ENCODE measurements at regions not wholly inside any gene's neighbourhood (a gene's known extent, or its start where the extent isn't known, plus 50 kb on each side); places are given as distances from the start of the nearest gene placed in this dataset.

DNA sequence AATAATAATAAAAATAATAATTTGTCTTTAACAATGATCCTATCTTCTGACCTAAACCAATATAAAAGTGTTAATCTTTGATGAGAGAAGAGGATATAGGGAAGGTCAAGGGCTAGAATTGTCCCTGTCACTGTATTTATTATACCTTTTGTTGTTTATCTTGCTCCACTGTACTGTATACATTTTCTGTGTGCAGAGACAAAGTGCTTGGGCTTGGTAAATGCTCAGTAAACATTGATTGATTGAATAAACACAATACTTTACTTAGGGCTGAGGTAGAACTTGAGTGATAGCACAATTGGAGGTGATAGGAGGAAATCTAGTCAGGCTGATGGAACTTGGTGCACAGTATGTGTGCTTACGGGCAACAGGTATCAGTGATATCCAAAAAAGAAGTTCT is 161.2 kb downstream of the ARRDC3 start:
- H3K4me3 ChIP-seq: no peak overlapping the region
- no peak for FAIRE-seq
- H3K9me3 ChIP-seq: no peaks in the 10 kb centered on the region
- H3K4me1 ChIP-seq: peaks cover 26% of the 10 kb centered on the region
- POLR2A ChIA-PET: no interaction called here
- H3K4me2 ChIP-seq: no peak overlapping the region
- ATAC-seq: no peak
- H3K27ac ChIP-seq: 0 out of 6 replicates have a peak overlapping the region, but pooled peaks of 1 of the 2 experiments have one; percentile 26
- TF ChIP-seq, protein P1, sequence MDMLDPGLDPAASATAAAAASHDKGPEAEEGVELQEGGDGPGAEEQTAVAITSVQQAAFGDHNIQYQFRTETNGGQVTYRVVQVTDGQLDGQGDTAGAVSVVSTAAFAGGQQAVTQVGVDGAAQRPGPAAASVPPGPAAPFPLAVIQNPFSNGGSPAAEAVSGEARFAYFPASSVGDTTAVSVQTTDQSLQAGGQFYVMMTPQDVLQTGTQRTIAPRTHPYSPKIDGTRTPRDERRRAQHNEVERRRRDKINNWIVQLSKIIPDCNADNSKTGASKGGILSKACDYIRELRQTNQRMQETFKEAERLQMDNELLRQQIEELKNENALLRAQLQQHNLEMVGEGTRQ (IDR thresholded peaks at IDR 0.05): no peak
- TF ChIP-seq GATA3 (IDR thresholded peaks at IDR 0.05; ENCODE audit: borderline replicate concordance): peak; percentile 61
- WGBS (ENCODE audit: missing lambda C conversion rate): 63% methylated on average over 1 of the region's 1 CpG
- no peak for DNase-seq (ENCODE audit: low read depth in 1 of 2, low spot score in 1 of 2)
- CTCF ChIA-PET: interaction anchor here (0.9 to 2.9 kb wide), 3 partner anchors 119 to 355 kb away, joined by 3 to 12 read pairs (median 3); no protein-coding TSS in a partner anchor

DNA sequence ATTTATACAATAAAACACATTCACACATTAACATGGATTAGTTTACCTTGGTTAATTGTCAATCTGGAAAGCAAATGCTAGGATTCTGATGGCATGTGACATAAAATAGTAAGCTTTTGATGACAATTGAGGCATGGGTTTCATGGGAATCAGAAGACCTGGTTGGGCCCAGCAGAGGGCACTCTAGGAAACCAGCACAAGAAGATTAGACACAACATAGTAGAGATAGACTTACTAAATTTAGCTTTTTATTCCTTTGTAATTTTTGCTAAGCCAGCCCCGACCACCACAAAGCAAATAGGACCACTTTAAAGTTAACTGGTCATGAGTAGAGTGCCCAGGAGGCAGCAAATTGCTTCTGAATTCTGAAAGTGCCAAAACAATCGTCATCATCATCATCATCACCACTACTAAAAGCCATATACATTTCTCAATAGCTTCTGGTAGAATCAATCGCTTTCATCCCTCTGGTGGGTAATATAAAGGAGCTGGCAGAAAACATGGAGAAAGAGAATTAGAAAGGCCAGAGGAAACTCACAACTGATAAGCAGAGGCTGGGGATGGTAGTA is 163.2 kb downstream of the ARRDC3 start:
- Histone ChIP-seq H3K27ac (peak overlapping the region; percentile 66 to 72), H3K4me3 (no peak overlapping the region), H3K4me1 (peaks cover 26% of the 10 kb centered on the region), H3K4me2 (peak overlapping the region; percentile 58), H3K9me3 (no peaks in the 10 kb centered on the region)
- POLR2A ChIA-PET: interaction anchor here (0.5 to 2.7 kb wide), 8 partner anchors 57 to 237 kb away, joined by 3 to 20 read pairs (median 4); partner anchors contain the start of gene ARRDC3
- CTCF ChIA-PET: interaction anchor here (0.5 to 2.7 kb wide), 10 partner anchors 13 to 287 kb away, joined by 3 to 23 read pairs (median 4); no protein-coding TSS in a partner anchor
- ATAC-seq (peak; percentile 58 to 70; a peak in 3 of 6 replicates), DNase-seq (ENCODE audit: low read depth in 1 of 2, low spot score in 1 of 2) (peak; percentile 24 to 73), FAIRE-seq (no peak)
- 79% methylated on average over 3 of the region's 3 CpGs for WGBS (ENCODE audit: missing lambda C conversion rate)
- TF ChIP-seq, protein P2, sequence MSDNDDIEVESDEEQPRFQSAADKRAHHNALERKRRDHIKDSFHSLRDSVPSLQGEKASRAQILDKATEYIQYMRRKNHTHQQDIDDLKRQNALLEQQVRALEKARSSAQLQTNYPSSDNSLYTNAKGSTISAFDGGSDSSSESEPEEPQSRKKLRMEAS (IDR thresholded peaks at IDR 0.05): no peak
- TF ChIP-seq CHD2 (IDR thresholded peaks at IDR 0.05; ENCODE audit: low read length, partially characterized antibody): no peak
- TF ChIP-seq HEYL (CRISPR knock-in tag; IDR thresholded peaks at IDR 0.05): no peak
- peak; percentile 34 to 47; a peak in 4 of 5 replicates for TF ChIP-seq RAD21 (conservative IDR thresholded peaks at IDR 0.05 in 1 of 2, IDR thresholded peaks at IDR 0.05 in 1 of 2)
- peak; percentile 42; the same call in 2 of the 3 replicates for TF ChIP-seq SMC3 (IDR thresholded peaks at IDR 0.05)
- 0 out of 2 replicates have a peak, but pooled peaks have one; percentile 23 for TF ChIP-seq ZSCAN20 (CRISPR knock-in tag; IDR thresholded peaks at IDR 0.05)
- TF ChIP-seq MAZ (IDR thresholded peaks at IDR 0.05; ENCODE audit: borderline replicate concordance, low read depth, low read length): no peak
- TF ChIP-seq, protein P3, sequence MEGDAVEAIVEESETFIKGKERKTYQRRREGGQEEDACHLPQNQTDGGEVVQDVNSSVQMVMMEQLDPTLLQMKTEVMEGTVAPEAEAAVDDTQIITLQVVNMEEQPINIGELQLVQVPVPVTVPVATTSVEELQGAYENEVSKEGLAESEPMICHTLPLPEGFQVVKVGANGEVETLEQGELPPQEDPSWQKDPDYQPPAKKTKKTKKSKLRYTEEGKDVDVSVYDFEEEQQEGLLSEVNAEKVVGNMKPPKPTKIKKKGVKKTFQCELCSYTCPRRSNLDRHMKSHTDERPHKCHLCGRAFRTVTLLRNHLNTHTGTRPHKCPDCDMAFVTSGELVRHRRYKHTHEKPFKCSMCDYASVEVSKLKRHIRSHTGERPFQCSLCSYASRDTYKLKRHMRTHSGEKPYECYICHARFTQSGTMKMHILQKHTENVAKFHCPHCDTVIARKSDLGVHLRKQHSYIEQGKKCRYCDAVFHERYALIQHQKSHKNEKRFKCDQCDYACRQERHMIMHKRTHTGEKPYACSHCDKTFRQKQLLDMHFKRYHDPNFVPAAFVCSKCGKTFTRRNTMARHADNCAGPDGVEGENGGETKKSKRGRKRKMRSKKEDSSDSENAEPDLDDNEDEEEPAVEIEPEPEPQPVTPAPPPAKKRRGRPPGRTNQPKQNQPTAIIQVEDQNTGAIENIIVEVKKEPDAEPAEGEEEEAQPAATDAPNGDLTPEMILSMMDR (IDR thresholded peaks at IDR 0.05): peak; percentile 45

DNA sequence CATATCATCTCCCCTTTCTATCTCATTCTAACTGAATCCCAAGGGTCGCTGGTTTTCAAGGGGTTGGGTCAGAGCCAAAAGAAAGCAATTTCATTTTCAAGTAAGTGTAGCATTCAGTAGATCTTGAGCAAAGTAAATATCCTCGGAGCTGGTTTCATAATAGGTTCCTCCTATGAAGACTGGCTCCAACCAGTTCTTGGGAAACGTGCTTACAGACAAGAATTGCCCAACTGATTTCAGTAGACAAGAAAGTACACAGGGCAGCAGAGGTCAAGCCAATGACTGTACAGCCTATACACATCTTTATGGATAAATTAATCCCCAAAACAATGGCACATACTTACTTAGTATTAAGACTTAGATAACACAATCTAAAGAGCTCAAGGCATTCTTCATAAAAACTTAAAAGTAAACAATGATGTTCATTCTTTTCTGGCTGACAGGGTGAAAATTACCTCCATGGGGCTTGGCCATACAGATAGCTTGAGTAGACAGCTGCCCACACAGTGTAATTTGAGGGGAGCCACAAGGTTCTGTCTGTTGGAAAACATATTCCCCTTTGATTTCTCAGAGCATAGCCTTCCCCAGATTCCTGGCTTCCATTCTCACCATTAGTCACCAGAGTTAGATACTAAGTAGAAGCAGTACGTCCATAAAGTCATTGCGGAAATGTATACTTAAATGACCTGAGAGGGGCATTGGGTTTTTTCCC is 163.9 kb downstream of the ARRDC3 start:
- peak overlapping the region; percentile 58 for H3K4me2 ChIP-seq
- H3K4me1 ChIP-seq: peaks cover 26% of the 10 kb centered on the region
- DNase-seq (ENCODE audit: low read depth in 1 of 2, low spot score in 1 of 2) (peak; percentile 31 to 92), FAIRE-seq (peak; percentile 51), ATAC-seq (peak; percentile 93 to 97)
- H3K9me3 ChIP-seq: no peaks in the 10 kb centered on the region
- CTCF ChIA-PET: interaction anchor here (0.5 to 2.7 kb wide), 11 partner anchors 12 to 353 kb away, joined by 3 to 23 read pairs (median 3); no protein-coding TSS in a partner anchor
- H3K27ac ChIP-seq: peak overlapping the region; percentile 66 to 72
- 38% methylated on average over 5 of the region's 5 CpGs for WGBS (ENCODE audit: missing lambda C conversion rate)
- H3K4me3 ChIP-seq: no peak overlapping the region
- POLR2A ChIA-PET: interaction anchor here (0.5 to 2.7 kb wide), 8 partner anchors 56 to 236 kb away, joined by 3 to 20 read pairs (median 6); partner anchors contain the start of gene ARRDC3
- TF ChIP-seq RARB (CRISPR knock-in tag; IDR thresholded peaks at IDR 0.05) (peak; percentile 81; the same call in 1 of the 2 replicates), NPAS2 (CRISPR knock-in tag; IDR thresholded peaks at IDR 0.05; ENCODE audit: borderline replicate concordance) (no peak), RCOR1 (IDR thresholded peaks at IDR 0.05; ENCODE audit: low read depth, low read length) (no peak), CEBPB (IDR thresholded peaks at IDR 0.05) (peak; percentile 96 to 99), CBX2 (IDR thresholded peaks at IDR 0.05; ENCODE audit: borderline replicate concordance, low read depth) (no peak), ZNF302 (CRISPR knock-in tag; IDR thresholded peaks at IDR 0.05) (no peak), CBX8 (IDR thresholded peaks at IDR 0.05) (no peak), MAZ (IDR thresholded peaks at IDR 0.05; ENCODE audit: borderline replicate concordance, low read depth, low read length) (no peak), ZC3H11A (IDR thresholded peaks at IDR 0.05) (no peak), ZFP36 (IDR thresholded peaks at IDR 0.05; ENCODE audit: borderline replicate concordance, partially characterized antibody) (peak; percentile 41), HOXA7 (CRISPR knock-in tag; IDR thresholded peaks at IDR 0.05) (0 out of 2 replicates have a peak, but pooled peaks have one; percentile 57), BHLHE40 (IDR thresholded peaks at IDR 0.05; ENCODE audit: low read depth, low read length) (peak; percentile 70), TP53 (CRISPR knock-in tag; IDR thresholded peaks at IDR 0.05) (no peak), HDAC2 (IDR thresholded peaks at IDR 0.05) (no peak), RAD21 (conservative IDR thresholded peaks at IDR 0.05 in 1 of 2, IDR thresholded peaks at IDR 0.05 in 1 of 2) (peak; percentile 14 to 51; a peak in 2 of 5 replicates), EP300 (IDR thresholded peaks at IDR 0.05) (peak; percentile 85 to 93; a peak in 4 of 5 replicates)
- TF ChIP-seq, protein P4, sequence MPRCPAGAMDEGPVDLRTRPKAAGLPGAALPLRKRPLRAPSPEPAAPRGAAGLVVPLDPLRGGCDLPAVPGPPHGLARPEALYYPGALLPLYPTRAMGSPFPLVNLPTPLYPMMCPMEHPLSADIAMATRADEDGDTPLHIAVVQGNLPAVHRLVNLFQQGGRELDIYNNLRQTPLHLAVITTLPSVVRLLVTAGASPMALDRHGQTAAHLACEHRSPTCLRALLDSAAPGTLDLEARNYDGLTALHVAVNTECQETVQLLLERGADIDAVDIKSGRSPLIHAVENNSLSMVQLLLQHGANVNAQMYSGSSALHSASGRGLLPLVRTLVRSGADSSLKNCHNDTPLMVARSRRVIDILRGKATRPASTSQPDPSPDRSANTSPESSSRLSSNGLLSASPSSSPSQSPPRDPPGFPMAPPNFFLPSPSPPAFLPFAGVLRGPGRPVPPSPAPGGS (IDR thresholded peaks at IDR 0.05): peak; percentile 97; the same call in 2 of the 3 replicates
- TF ChIP-seq, protein P5, sequence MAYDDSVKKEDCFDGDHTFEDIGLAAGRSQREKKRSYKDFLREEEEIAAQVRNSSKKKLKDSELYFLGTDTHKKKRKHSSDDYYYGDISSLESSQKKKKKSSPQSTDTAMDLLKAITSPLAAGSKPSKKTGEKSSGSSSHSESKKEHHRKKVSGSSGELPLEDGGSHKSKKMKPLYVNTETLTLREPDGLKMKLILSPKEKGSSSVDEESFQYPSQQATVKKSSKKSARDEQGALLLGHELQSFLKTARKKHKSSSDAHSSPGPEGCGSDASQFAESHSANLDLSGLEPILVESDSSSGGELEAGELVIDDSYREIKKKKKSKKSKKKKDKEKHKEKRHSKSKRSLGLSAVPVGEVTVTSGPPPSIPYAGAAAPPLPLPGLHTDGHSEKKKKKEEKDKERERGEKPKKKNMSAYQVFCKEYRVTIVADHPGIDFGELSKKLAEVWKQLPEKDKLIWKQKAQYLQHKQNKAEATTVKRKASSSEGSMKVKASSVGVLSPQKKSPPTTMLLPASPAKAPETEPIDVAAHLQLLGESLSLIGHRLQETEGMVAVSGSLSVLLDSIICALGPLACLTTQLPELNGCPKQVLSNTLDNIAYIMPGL (CRISPR knock-in tag; IDR thresholded peaks at IDR 0.05; ENCODE audit: borderline replicate concordance): no peak
